ENCODE measurements at regions not wholly inside any gene's neighbourhood (a gene's known extent, or its start where the extent isn't known, plus 50 kb on each side); places are given as distances from the start of the nearest gene placed in this dataset.

GRCh38 chr1:83028467-83028866 is 970.5 kb downstream of the TTLL7 start:
- DNase-seq (ENCODE audit: low read depth), result no peak

- DNase-seq (ENCODE audit: low read depth), result no peak
These were observed 971.4 kb downstream of the TTLL7 start for GRCh38 chr1:83027511-83027910.

- no peak for DNase-seq (ENCODE audit: low read depth)
These were observed 972.2 kb downstream of the TTLL7 start for GRCh38 chr1:83026745-83027144.

- no peak for DNase-seq (ENCODE audit: low read depth)
These were observed 974.6 kb downstream of the TTLL7 start for GRCh38 chr1:83024251-83024767.

GRCh38 chr1:83023212-83023611 is 975.7 kb downstream of the TTLL7 start:
- DNase-seq (ENCODE audit: low read depth), result no peak

GRCh38 chr1:83022206-83022605 is 976.7 kb downstream of the TTLL7 start:
- no peak for DNase-seq (ENCODE audit: low read depth)

GRCh38 chr1:83017701-83018100 is 981.2 kb downstream of the TTLL7 start:
- no peak for DNase-seq (ENCODE audit: low read depth)

- DNase-seq (ENCODE audit: low read depth), result no peak
These were observed 981.7 kb downstream of the TTLL7 start for GRCh38 chr1:83017276-83017675.

GRCh38 chr1:83016354-83016849 is 982.5 kb downstream of the TTLL7 start:
- DNase-seq (ENCODE audit: low read depth), result no peak

- no peak for DNase-seq (ENCODE audit: low read depth)
These were observed 983.8 kb downstream of the TTLL7 start for GRCh38 chr1:83015163-83015562.

GRCh38 chr1:83012950-83013349 is 986.0 kb downstream of the TTLL7 start:
- DNase-seq (ENCODE audit: low read depth), result no peak

- DNase-seq (ENCODE audit: low read depth), result no peak
These were observed 987.7 kb downstream of the TTLL7 start for GRCh38 chr1:83011265-83011664.

- no peak for DNase-seq (ENCODE audit: low read depth)
These were observed 992.7 kb downstream of the TTLL7 start for GRCh38 chr1:83006271-83006670.

- no peak for DNase-seq (ENCODE audit: low read depth)
These were observed 998.6 kb downstream of the TTLL7 start for GRCh38 chr1:83000286-83000685.

GRCh38 chr1:82995951-82996350 is 1003.0 kb downstream of the TTLL7 start:
- no peak for DNase-seq (ENCODE audit: low read depth)

- no peak for DNase-seq (ENCODE audit: low read depth)
These were observed 1004.2 kb downstream of the TTLL7 start for GRCh38 chr1:82994616-82995263.

- no peak for DNase-seq (ENCODE audit: low read depth)
These were observed 1007.4 kb downstream of the TTLL7 start for GRCh38 chr1:82991569-82991968.

- DNase-seq (ENCODE audit: low read depth), result no peak
These were observed 1019.2 kb downstream of the TTLL7 start for GRCh38 chr1:82979593-82980236.

GRCh38 chr1:82978461-82979324 is 1020.2 kb downstream of the TTLL7 start:
- no peak for DNase-seq (ENCODE audit: low read depth)

- no peak for DNase-seq (ENCODE audit: low read depth)
These were observed 1025.9 kb downstream of the TTLL7 start for GRCh38 chr1:82972841-82973553.

GRCh38 chr1:82969340-82969739 is 1029.6 kb downstream of the TTLL7 start:
- no peak for DNase-seq (ENCODE audit: low read depth)

- no peak for DNase-seq (ENCODE audit: low read depth)
These were observed 1036.3 kb downstream of the TTLL7 start for GRCh38 chr1:82962658-82963057.

All from fibroblast of the conjunctiva (primary cell).